HPDE6-E6E7 (cell line): ENCODE measurements at regions not wholly inside any gene's neighbourhood (a gene's known extent, or its start where the extent isn't known, plus 50 kb on each side); places are given as distances from the start of the nearest gene placed in this dataset.

Experiments
- DNase-seq: peaks from one replicate; pipeline ENCODE4 v3.0.0; 2011; ENCODE audit warnings: missing footprints; ENCODE audit errors: extremely low spot score

GRCh38 chr18:76202322-76202721 lies 292.7 kb downstream of the ZNF516 start:
- no peak for DNase-seq

- no peak for DNase-seq
These were observed 299.4 kb downstream of the ZNF516 start for GRCh38 chr18:76195601-76196000.

GRCh38 chr18:76188097-76188496 lies 306.9 kb downstream of the ZNF516 start:
- no peak for DNase-seq

- no peak for DNase-seq
These were observed 315.8 kb downstream of the ZNF516 start for GRCh38 chr18:76179257-76179656.

GRCh38 chr18:76177160-76177559 lies 317.9 kb downstream of the ZNF516 start:
- DNase-seq = no peak

GRCh38 chr18:76174451-76174850 lies 320.6 kb downstream of the ZNF516 start:
- DNase-seq = no peak

GRCh38 chr18:76169733-76170132 lies 325.3 kb downstream of the ZNF516 start:
- DNase-seq = no peak

GRCh38 chr18:76167845-76168621 lies 327.0 kb downstream of the ZNF516 start:
- DNase-seq = no peak

- no peak for DNase-seq
These were observed 327.6 kb downstream of the ZNF516 start for GRCh38 chr18:76167410-76167809.

GRCh38 chr18:76162886-76163285 lies 332.2 kb downstream of the ZNF516 start:
- DNase-seq = no peak

- DNase-seq = no peak
These were observed 333.1 kb downstream of the ZNF516 start for GRCh38 chr18:76161983-76162382.

- no peak for DNase-seq
These were observed 341.4 kb downstream of the ZNF516 start for GRCh38 chr18:76153691-76154090.

GRCh38 chr18:76149734-76150133 lies 345.3 kb downstream of the ZNF516 start:
- no peak for DNase-seq

GRCh38 chr18:76149284-76149683 lies 345.8 kb downstream of the ZNF516 start:
- DNase-seq = no peak

- no peak for DNase-seq
These were observed 349.3 kb downstream of the ZNF516 start for GRCh38 chr18:76145521-76146376.

GRCh38 chr18:76144844-76145243 lies 350.2 kb downstream of the ZNF516 start:
- DNase-seq = no peak

- DNase-seq = no peak
These were observed 352.4 kb downstream of the ZNF516 start for GRCh38 chr18:76142611-76143010.

GRCh38 chr18:76139844-76140243 lies 355.2 kb downstream of the ZNF516 start:
- no peak for DNase-seq

- DNase-seq = no peak
These were observed 357.8 kb downstream of the ZNF516 start for GRCh38 chr18:76137216-76137615.

- DNase-seq = no peak
These were observed 358.3 kb downstream of the ZNF516 start for GRCh38 chr18:76136701-76137100.

GRCh38 chr18:76134628-76135027 lies 360.4 kb downstream of the ZNF516 start:
- no peak for DNase-seq

GRCh38 chr18:76133873-76134272 lies 361.2 kb downstream of the ZNF516 start:
- DNase-seq = no peak

GRCh38 chr18:76131738-76132137 lies 363.3 kb downstream of the ZNF516 start:
- DNase-seq = no peak
